SU-DHL-6 (cell line): ENCODE measurements at regions not wholly inside any gene's neighbourhood (a gene's known extent, or its start where the extent isn't known, plus 50 kb on each side); places are given as distances from the start of the nearest gene placed in this dataset.

Source experiments
- EZH2phosphoT487 ChIP-seq: fragments of 200-600 bp; sonication (generic), shearing (Covaris generic); conservative IDR thresholded peaks from 2 replicates; pipeline ENCODE4 v1.6.1; 2018; ENCODE audit warnings: mild to moderate bottlenecking, antibody characterized with exemption, low read length, moderate library complexity, mixed read lengths
- TF ChIP-seq, protein P1 (sequence below): fragments of 200-600 bp; sonication (generic); IDR thresholded peaks from one replicate; pipeline ENCODE4 v1.5.1; 2017; ENCODE audit warnings: antibody characterized with exemption, mild to moderate bottlenecking, low read length, moderate library complexity; ENCODE audit not compliant: insufficient read depth, poor library complexity, severe bottlenecking

DNA sequence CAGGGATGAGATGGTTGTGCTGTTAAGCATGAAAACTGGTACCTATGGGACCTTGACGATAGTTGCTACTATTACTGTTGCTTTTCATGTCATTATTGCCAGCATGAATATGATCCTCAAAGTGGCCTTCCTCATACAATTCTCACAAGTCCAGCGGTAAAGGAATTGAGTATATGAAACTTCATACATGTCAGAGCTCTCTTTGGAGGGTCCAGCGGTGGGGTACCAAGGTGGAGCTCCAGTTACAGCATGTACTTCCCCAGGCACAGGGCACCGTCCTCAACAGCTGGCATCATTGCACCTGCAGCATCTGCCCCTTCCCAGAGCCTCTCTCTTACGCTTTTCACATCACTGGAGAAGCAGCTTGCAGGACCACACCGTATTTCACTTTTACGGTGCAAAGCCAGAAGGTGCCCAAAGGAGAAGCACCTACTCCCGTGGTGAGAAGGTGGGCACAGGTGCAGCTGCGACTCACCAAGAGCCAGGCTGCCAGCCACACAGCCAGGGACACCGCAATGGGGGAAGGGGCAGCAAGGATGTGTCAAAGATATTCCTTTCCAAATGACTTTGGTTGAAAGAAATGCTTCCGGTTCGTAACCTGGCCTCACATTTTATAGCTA is 166.4 kb upstream of the IRF2BP2 start:
- TF ChIP-seq, protein P1, sequence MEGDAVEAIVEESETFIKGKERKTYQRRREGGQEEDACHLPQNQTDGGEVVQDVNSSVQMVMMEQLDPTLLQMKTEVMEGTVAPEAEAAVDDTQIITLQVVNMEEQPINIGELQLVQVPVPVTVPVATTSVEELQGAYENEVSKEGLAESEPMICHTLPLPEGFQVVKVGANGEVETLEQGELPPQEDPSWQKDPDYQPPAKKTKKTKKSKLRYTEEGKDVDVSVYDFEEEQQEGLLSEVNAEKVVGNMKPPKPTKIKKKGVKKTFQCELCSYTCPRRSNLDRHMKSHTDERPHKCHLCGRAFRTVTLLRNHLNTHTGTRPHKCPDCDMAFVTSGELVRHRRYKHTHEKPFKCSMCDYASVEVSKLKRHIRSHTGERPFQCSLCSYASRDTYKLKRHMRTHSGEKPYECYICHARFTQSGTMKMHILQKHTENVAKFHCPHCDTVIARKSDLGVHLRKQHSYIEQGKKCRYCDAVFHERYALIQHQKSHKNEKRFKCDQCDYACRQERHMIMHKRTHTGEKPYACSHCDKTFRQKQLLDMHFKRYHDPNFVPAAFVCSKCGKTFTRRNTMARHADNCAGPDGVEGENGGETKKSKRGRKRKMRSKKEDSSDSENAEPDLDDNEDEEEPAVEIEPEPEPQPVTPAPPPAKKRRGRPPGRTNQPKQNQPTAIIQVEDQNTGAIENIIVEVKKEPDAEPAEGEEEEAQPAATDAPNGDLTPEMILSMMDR = no peak
- no peak for TF ChIP-seq EZH2phosphoT487
